ENCODE measurements at regions not wholly inside any gene's neighbourhood (a gene's known extent, or its start where the extent isn't known, plus 50 kb on each side); places are given as distances from the start of the nearest gene placed in this dataset.

DNA sequence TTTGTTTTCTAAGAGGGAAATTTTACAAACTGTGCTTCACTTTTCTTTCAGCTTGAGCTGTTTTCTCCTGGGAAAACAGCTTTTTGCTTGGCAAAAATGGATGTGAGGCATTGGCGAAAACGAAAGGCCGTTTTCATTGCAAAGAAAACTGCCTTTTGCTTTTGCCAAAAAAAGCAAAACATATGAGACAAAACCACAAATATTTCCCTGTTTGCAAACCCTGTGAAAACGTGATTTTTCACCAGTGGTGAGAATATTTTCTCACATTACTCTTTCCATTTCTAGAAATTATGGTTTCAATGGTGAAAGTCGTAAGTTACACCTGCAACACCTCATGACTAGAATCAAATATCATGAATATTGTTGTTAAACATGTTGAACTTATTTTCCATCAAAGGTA lies 74.0 kb upstream of the ZBTB18 start:
- Histone ChIP-seq H2BK120ac (ENCODE audit: low read depth, low read length, poor library complexity, severe bottlenecking) (no peak overlapping the region), H2BK12ac (ENCODE audit: insufficient read length, low read depth, low read length) (no peak overlapping the region), H3K23me2 (ENCODE audit: insufficient read length, low read depth, low read length, poor library complexity, severe bottlenecking) (no peaks in the 10 kb centered on the region), H3K9ac (ENCODE audit: extremely low read depth, insufficient read length, low read length) (no peak overlapping the region), H3K9me3 (ENCODE audit: control insufficient read depth, low read depth, low read length) (no peaks in the 10 kb centered on the region), H3K27me3 (ENCODE audit: insufficient read depth, low read length) (no peaks in the 10 kb centered on the region), H3K4me2 (ENCODE audit: insufficient read depth, insufficient read length, low read length) (no peak overlapping the region), H2BK5ac (ENCODE audit: insufficient read length, low read length) (no peak overlapping the region), H3K79me2 (ENCODE audit: insufficient read depth, low read length) (no peaks in the 10 kb centered on the region), H2AFZ (ENCODE audit: low read length) (no peak overlapping the region), H3K4me1 (ENCODE audit: insufficient read depth, low read length) (no peaks in the 10 kb centered on the region), H3K4ac (ENCODE audit: low read depth, low read length) (no peak overlapping the region), H4K8ac (replicated peaks; ENCODE audit: insufficient read length, low read depth, low read length) (no peak overlapping the region), H4K5ac (ENCODE audit: insufficient read length, low read depth, low read length) (no peak overlapping the region), H3T11ph (ENCODE audit: low read length) (no peak overlapping the region), H3K27ac (ENCODE audit: insufficient read length, low read depth, low read length) (no peak overlapping the region), H2BK15ac (ENCODE audit: low read depth, low read length) (no peak overlapping the region), H3K56ac (ENCODE audit: insufficient read length, low read depth, low read length) (no peak overlapping the region), H3K23ac (ENCODE audit: insufficient read length, low read depth, low read length) (no peak overlapping the region), H4K91ac (ENCODE audit: insufficient read length, low read depth, low read length) (no peak overlapping the region), H3K79me1 (ENCODE audit: insufficient read depth, low read depth, low read length, poor library complexity, severe bottlenecking) (no peaks in the 10 kb centered on the region), H3K14ac (ENCODE audit: insufficient read depth, low read length) (no peak overlapping the region), H2BK20ac (ENCODE audit: low read depth, low read length, poor library complexity, severe bottlenecking) (no peak overlapping the region), H2AK5ac (ENCODE audit: insufficient read length, low read length) (no peak overlapping the region), H3K18ac (ENCODE audit: insufficient read length, low read depth, low read length) (no peak overlapping the region), H4K20me1 (ENCODE audit: control insufficient read depth, insufficient read depth, insufficient read length) (no peaks in the 10 kb centered on the region)
- WGBS (ENCODE audit: extremely low coverage, insufficient read length, low lambda C conversion rate): no CpG with 5 or more reads among the region's 5 CpGs
- Mint-ChIP-seq H3K36me3 (ENCODE audit: insufficient read depth in 1 of 3, low read depth in 3 of 3) (no peaks in the 10 kb centered on the region), H3K4me3 (no peak overlapping the region), H3K27me3 (ENCODE audit: low read depth) (no peaks in the 10 kb centered on the region; the same call in 1 of the 2 replicates), H3K27ac (no peak overlapping the region), H3K4me1 (peaks cover 0 to 1% of the 10 kb centered on the region in 2 experiments; a peak in 2 of 4 replicates), H3K9me3 (0 out of 5 replicates have a peak, but pooled peaks cover 0 to 3% of the 10 kb centered on the region in 2 experiments)
- TF ChIP-seq CTCF (conservative IDR thresholded peaks at IDR 0.05): no peak
- DNase-seq: no peak

Measured in H9 (cell line).